ENCODE measurements at regions not wholly inside any gene's neighbourhood (a gene's known extent, or its start where the extent isn't known, plus 50 kb on each side); places are given as distances from the start of the nearest gene placed in this dataset.

DNA sequence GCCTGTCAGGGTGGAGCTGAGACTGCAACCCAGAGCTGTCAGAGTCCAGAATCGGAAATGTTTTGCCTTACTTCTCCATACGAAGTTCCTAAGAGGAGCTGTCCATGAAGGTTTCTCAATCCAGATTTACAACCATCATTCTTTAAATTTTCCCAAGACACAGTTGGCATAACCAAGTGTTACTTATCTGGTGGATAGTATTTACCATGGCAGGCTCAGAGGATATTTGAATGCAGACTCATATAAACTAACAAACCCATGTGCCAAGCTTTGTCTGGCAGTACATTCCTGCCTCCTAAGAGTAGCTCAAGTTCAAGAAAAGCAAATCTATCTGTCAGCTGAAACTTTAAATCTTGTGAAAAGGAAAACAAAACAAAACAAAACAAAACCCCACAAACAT is 267.9 kb downstream of the ZNF326 start:
- Histone ChIP-seq H3K27ac (no peak overlapping the region), H3K4me1 (no peaks in the 10 kb centered on the region), H3K9me3 (no peaks in the 10 kb centered on the region), H3K4me3 (no peak overlapping the region), H3K36me3 (no peaks in the 10 kb centered on the region), H3K27me3 (no peaks in the 10 kb centered on the region)
- intact Hi-C loops (cut with DNase I): no loop called here
- TF ChIP-seq POLR2AphosphoS5 (IDR thresholded peaks at IDR 0.05) (no peak), EP300 (IDR thresholded peaks at IDR 0.05) (no peak)
- TF ChIP-seq, protein P1, sequence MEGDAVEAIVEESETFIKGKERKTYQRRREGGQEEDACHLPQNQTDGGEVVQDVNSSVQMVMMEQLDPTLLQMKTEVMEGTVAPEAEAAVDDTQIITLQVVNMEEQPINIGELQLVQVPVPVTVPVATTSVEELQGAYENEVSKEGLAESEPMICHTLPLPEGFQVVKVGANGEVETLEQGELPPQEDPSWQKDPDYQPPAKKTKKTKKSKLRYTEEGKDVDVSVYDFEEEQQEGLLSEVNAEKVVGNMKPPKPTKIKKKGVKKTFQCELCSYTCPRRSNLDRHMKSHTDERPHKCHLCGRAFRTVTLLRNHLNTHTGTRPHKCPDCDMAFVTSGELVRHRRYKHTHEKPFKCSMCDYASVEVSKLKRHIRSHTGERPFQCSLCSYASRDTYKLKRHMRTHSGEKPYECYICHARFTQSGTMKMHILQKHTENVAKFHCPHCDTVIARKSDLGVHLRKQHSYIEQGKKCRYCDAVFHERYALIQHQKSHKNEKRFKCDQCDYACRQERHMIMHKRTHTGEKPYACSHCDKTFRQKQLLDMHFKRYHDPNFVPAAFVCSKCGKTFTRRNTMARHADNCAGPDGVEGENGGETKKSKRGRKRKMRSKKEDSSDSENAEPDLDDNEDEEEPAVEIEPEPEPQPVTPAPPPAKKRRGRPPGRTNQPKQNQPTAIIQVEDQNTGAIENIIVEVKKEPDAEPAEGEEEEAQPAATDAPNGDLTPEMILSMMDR (IDR thresholded peaks at IDR 0.05): no peak
- DNase-seq: no peak
- WGBS, 2 donors: 60 to 69% methylated on average over 2 of the region's 2 CpGs

DNA sequence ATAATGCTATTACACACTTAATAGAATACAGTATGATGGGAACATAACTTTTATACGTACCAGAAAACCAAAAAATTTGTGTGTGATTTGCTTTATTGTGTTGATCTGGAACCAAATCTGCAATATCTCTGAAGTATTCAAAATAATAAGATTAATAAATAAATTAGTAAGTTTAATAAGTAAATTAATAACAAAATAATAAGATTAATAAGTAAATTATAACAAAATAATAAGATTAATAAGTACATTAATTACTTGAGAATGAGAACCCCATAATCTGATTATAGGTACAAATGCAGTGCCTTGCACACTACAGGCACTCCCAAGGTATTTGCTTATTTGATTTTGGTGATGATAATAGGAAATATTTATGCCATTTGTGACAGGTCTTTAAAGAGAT is 267.4 kb downstream of the ZNF326 start:
- H3K27ac ChIP-seq: no peak overlapping the region
- no peak overlapping the region for H3K4me3 ChIP-seq
- H3K4me1 ChIP-seq: no peaks in the 10 kb centered on the region
- DNase-seq: no peak
- H3K27me3 ChIP-seq: no peaks in the 10 kb centered on the region
- no peaks in the 10 kb centered on the region for H3K9me3 ChIP-seq
- intact Hi-C loops (cut with DNase I): no loop called here
- TF ChIP-seq POLR2A (IDR thresholded peaks at IDR 0.05) (no peak), EP300 (IDR thresholded peaks at IDR 0.05) (no peak), POLR2AphosphoS5 (IDR thresholded peaks at IDR 0.05) (no peak)
- TF ChIP-seq, protein P1 (IDR thresholded peaks at IDR 0.05): no peak
- no peaks in the 10 kb centered on the region for H3K36me3 ChIP-seq
- WGBS, 2 donors: 89 to 97% methylated on average over 1 of the region's 1 CpG

- 17 to 70% methylated on average over 2 of the region's 2 CpGs for WGBS, 2 donors
- TF ChIP-seq EP300 (IDR thresholded peaks at IDR 0.05): no peak
- TF ChIP-seq POLR2A (IDR thresholded peaks at IDR 0.05): no peak
- TF ChIP-seq POLR2AphosphoS5 (IDR thresholded peaks at IDR 0.05): no peak
- TF ChIP-seq, protein P1 (IDR thresholded peaks at IDR 0.05): no peak
These were observed 251.2 kb downstream of the ZNF326 start for GRCh38 chr1:90246069-90246468.

GRCh38 chr1:90236493-90236892 is 241.6 kb downstream of the ZNF326 start:
- Histone ChIP-seq H3K4me3 (no peak overlapping the region), H3K9me3 (no peaks in the 10 kb centered on the region), H3K4me1 (no peaks in the 10 kb centered on the region), H3K36me3 (no peaks in the 10 kb centered on the region), H3K27me3 (no peaks in the 10 kb centered on the region), H3K27ac (no peak overlapping the region)
- WGBS, 2 donors: 96% methylated on average over 6 of the region's 6 CpGs
- DNase-seq: no peak
- intact Hi-C loops (cut with DNase I): no loop called here
- TF ChIP-seq POLR2AphosphoS5 (IDR thresholded peaks at IDR 0.05) (no peak), EP300 (IDR thresholded peaks at IDR 0.05) (no peak)

More at GRCh38 chr1:90246069-90246468, 251.2 kb downstream of the ZNF326 start:
- no peak overlapping the region for H3K27ac ChIP-seq
- no peaks in the 10 kb centered on the region for H3K36me3 ChIP-seq
- intact Hi-C loops (cut with DNase I): no loop called here
- H3K9me3 ChIP-seq: no peaks in the 10 kb centered on the region
- H3K4me1 ChIP-seq: no peaks in the 10 kb centered on the region
- H3K27me3 ChIP-seq: no peaks in the 10 kb centered on the region
- H3K4me3 ChIP-seq: no peak overlapping the region
- DNase-seq: no peak

DNA sequence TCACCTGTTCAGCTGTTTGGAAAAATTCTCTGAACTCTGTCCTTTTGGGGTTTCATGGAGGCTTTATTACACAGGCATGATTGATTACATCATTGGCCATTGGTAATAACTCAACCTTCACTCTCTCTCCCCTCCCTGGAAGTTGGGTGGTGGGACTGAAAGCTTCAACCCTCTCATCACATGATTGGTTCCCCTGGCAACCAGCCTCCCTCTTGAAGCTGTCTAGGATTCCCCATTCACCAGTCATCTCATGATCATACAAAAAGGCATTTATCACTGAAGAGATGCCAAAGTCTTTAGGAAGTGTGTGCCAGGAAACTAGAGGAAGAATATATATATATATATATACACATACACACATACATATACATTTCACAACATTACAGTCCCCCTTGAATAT is 228.5 kb downstream of the ZNF326 start:
- Histone ChIP-seq H3K27ac (no peak overlapping the region), H3K4me3 (no peak overlapping the region), H3K9me3 (no peaks in the 10 kb centered on the region), H3K4me1 (no peaks in the 10 kb centered on the region), H3K27me3 (no peaks in the 10 kb centered on the region), H3K36me3 (no peaks in the 10 kb centered on the region)
- TF ChIP-seq, protein P1 (IDR thresholded peaks at IDR 0.05): no peak
- TF ChIP-seq POLR2A (IDR thresholded peaks at IDR 0.05): no peak
- TF ChIP-seq POLR2AphosphoS5 (IDR thresholded peaks at IDR 0.05): no peak
- no peak for TF ChIP-seq EP300 (IDR thresholded peaks at IDR 0.05)
- intact Hi-C loops (cut with DNase I): no loop called here
- no peak for DNase-seq

Measured in sigmoid colon (tissue), 6 donors.